GM19099 (cell line): ENCODE measurements at regions not wholly inside any gene's neighbourhood (a gene's known extent, or its start where the extent isn't known, plus 50 kb on each side); places are given as distances from the start of the nearest gene placed in this dataset.

Experiments
- POLR2A ChIP-seq: IDR thresholded peaks from 3 replicates; pipeline ENCODE4 v1.6.1; 2011; ENCODE audit warnings: low read depth; ENCODE audit not compliant: insufficient read length; ENCODE audit errors: extremely low read depth

DNA sequence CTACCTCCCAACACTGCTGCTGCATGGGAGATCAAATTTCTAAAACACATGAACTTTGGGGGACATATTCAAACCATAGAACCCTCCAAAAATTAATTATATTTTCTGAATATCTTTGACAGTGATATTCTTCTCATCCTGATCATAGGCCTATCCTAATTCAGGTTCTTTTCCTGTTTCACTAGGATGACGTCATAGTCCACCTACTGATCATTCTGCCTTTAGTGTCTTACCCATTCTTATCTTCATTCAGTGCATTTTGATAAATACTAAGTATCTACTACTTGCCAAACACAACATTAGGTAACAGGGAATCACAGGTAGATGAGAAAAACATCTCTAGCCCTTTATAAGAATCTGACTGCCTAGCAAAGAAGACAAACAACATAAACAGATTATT, 179.1 kb upstream of the PRLR start:
- TF ChIP-seq POLR2A: no peak

DNA sequence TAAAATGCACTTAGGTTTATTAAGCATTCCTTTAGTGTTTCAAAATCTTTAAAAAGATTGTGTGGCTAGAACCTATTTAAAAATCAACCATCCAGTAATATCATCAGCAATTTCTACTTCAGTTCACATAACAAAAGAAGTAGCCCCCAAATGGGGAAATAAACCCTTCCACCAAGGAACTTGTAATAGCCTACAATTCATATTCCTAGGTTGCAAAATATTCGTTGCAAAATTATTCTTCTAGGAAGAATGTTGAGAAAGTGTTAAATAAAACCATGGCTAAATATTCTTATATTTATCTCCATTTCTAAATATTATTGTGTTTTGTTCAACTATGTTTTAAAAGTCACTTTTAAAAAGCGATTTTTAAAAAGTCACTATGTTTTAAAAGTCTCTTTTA, 177.9 kb upstream of the PRLR start:
- TF ChIP-seq POLR2A: no peak

DNA sequence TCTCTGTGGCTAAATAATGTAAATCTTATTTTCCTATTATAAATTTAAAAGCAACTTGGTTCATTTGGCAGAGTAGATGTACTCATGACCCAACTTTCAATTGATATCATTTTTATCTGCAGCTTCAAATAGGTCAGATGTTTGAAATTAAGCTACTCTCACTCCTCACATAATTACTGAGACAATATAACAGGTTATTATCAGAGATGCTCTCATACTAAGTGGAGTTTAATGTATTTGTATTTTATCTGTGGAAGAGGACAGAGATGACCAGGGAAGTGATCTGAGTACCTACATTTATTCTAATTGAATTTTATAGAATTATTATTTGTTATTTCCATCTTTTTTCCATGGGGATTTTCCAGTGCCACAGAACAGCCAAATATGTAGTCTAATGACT, 177.4 kb upstream of the PRLR start:
- no peak for TF ChIP-seq POLR2A

DNA sequence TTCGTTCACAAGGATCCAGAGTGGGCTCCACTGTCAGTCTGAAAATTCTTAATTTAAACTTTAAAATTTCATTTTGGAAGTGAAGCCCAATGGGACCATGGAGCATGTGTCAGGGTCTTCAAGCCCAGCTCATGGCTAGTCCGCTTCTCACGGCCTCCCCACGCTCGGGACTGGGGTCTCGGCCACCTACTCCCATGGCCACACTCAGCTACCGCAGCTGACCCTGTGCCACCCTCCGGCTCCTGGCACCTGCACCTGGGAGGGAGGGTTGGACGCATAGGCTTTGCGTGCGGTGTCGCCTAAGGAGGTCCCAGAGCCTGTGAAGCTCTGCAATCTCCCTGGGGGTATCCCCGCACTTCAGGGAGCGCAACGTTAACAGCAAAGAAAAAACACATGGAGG, 175.7 kb upstream of the PRLR start:
- TF ChIP-seq POLR2A: no peak

DNA sequence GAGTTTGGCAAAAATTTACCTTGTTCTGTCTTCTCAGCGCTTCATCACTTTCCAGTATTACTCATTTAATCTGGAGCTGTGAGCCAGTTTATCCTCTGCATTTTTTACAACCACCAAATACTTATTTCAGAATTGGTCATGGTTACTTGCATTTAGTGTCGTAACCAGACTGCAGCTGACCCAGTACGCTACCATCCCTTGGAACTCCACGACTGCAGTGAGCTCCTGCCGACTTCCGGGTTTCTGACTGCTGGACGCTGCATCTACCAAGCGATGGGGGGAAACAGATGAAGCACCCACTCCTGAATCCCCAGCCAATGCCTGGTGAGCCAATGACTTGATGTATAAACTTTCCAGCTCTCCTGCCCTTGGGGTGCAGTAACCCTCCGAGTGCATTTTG, 174.4 kb upstream of the PRLR start:
- TF ChIP-seq POLR2A: no peak

DNA sequence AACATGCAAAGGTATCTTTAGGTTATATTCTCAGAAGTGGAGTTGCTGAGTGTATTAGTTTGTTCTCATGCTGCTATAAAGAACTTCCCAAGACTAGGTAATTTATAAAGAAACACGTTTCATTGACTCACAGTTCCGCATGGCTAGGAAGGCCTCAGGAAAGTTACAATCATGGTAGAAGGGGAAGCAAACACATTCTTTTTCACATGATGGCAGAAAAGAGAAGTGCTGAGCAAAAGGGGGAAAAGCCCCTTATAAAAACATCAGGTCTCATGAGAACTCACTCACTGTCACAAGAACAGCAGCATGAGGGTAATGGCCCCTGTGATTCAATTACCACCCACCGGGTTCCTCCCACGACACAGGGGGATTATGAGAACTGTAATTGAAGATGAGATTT, 163.6 kb upstream of the PRLR start:
- no peak for TF ChIP-seq POLR2A

DNA sequence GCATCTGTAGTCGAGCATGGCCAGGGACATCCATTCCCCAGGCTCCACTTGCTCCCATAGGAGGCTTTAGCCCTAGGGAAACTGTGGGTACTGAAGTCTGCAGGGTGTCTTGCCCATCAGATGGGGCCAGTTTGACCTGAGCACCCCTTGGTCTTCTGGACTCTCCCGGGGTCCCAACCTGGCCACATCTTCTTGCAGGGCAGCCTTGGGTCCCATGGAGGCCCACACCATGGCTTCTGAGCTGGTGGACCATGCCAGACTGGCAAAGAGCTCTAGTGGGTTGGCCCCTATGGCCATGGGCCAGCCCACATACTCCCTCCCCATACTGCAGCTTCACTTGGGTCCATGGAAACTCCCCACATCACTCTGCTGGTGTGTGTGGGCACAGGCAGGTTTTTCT, 154.4 kb upstream of the PRLR start:
- no peak for TF ChIP-seq POLR2A

DNA sequence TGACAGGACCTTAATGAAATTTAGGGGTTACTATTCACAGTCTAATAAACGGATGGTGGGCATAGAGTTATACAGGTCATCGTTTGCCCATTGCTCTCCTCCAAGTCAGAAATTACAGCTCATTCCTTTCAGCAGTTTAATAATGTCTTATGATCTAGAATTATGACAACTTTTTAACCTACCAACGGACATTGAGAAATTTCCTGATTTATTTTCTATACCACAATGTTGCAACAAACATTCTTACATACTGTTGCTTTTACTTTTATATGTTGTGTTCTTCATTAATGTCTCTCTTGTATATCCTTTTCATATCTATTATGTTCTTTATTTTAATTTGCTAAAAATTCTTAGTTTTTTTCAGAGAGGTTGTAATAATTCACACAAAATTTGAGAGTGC, 152.8 kb upstream of the PRLR start:
- no peak for TF ChIP-seq POLR2A

DNA sequence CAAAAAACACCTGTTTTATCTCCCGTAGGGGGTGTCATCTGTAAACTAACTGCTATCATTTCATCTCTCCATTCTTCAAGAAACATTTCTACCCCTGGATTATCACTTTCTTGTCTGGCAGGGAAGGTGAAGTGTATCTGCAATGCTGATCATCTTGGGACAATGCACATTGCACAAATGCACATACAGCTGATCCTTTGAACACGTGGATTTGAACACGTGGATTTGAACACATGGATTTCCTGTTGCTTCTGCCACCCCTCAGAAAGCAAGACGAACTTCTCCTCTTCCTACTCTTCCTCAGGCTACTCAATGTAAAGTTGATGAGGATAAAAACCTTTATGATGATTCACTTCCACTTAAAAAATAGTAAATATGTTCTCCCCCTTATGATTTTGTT, 147.4 kb upstream of the PRLR start:
- TF ChIP-seq POLR2A: no peak

DNA sequence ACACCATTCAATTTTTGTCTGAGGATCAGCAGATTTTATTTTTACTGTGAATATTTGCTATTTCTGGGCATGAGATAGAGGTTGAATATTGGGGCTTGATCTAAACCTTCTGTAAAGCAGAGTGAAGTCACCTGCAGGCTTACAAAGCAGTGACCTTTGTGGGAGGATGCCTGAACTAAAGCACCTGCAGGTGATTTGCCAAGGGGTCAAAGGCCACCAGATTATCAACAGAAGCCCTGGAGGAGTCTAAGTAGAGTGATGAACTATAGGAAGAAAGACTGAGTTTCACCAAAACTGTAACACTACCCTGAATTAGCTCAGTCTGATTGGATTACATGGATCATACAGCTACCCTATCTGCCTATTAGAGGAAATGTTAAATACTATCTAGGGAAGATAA, 144.3 kb upstream of the PRLR start:
- TF ChIP-seq POLR2A: no peak

DNA sequence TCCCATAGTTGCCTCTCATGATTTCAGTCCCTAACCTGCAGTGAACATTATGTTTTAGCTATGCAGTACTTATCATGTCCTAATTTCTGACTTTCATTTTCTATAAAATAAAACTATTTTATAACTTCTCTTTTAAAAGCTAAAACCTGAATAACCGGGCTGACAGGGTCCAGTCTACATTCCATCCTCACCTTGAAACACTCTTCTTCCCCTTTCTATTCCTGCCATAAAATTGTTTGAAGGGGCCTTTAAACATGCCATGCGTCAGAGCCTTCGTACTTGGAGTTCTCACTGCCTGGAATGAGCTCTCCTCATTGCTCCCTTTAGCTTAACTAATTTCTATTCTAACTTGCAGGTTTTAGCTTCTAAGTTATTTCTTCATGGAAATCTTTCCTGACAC, 143.0 kb upstream of the PRLR start:
- TF ChIP-seq POLR2A: no peak

DNA sequence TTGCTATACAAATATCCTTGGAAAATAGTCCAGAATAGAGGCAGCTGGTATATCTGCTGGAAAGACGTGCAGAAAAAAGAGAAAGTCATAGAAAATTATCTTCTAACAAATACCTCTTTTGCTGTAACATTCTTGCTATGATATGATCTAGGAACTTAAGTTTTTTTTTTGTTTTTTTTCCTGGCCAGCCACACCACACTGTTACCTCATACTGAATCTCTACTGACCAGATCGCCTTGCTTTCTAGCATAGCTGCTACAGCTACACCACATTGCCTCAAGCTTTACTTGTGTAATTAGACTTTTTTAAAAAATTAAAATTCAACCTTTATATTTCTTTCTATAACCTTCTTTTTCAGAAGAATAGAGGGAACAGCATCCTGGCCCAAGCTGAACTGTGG, 142.2 kb upstream of the PRLR start:
- TF ChIP-seq POLR2A: no peak

DNA sequence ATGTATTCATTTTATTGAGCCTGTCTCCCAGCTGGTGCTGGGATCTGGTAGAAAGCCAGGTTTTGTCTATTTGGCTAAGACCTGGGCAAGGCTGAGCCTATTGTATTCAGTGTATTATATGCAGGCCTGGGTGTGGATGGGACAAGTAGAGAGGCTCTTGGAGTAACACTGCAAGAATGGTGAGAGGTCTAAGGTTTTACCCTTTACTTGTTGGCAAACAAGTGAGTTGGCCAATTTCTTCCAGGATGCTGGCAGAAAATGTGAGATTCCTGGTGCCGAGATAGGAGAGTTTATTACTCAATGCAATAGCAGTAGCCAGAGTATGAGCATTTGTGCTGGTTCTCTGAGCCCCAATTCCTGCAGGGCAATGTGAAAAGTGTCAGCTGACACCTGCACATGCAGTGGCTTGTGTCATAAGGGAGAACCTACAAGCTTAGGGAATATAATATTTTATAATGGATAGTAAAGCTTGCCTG, 141.7 kb upstream of the PRLR start:
- no peak for TF ChIP-seq POLR2A

DNA sequence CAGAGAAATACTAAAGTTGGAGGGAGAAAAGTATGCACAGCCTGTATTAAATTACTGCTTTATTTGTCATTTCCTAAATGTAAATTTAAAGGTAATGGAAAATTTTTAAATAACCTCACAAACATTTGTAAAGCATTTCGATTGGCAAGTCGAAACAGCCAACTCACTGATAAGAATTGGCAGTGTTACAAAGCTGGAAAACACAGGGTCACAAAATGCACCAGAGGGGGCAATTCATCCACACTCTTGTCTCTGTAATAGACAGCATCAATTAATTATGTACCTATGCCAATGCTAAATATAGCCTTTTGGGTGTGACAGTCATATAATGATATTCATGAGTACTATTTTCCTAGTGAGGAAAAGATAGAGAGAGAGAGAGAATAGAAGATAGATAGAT, 140.6 kb upstream of the PRLR start:
- TF ChIP-seq POLR2A: no peak

DNA sequence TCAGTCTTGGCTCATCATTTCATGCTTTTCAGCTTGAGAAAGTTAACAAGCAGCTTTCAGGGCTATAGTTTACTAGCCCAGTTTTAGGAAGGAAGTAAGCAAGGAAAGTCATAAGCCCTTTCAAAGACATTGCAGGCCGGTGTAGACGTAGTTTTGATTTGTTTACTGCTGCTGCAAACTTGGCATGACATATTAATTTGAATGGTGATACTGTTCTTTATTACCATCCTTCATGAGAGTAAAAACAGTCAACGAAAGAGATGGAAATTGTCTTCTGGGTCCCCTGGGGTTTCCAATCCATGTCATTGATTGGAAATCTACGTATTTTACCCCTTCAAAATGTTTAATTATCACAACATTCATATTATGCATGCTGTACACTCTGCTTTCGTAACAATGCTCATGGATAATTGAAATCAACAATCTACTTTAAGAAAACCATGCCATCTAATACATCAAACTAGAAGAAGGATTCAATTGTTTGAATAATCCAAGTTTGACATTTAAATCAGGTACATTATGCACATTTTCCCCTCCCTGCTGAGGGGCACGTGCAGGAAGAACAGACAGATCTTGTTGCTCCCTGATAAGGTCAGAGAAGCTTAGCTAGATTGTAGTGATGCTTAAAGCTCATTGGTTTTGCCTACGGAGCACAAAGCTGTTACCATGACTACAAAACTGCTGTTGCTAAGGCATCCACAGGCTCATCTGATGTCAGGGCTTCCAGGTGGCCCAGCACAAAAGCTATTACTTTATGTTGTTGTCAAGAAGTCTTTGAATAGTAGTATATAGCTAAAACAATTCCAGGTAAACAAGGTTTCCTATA, 139.9 kb upstream of the PRLR start:
- TF ChIP-seq POLR2A: no peak

DNA sequence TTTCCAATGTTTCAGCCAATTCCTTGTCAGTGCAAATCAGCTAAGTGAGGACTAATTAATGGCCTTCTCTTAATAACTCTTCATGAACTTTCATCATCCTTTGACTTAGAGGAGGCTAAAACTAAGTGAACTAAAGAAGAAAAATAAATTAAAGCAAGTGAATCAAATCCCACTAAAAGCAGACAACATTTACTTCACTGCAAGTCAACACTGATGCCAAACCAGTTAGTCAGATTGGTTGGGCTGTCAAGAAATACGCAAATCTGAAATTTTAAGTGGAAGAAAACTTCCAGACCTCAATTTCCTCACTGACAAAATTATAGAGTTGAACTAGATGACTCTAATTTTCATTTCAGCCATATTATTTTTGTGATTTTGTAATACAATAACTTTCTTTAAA, 137.2 kb upstream of the PRLR start:
- TF ChIP-seq POLR2A: no peak

DNA sequence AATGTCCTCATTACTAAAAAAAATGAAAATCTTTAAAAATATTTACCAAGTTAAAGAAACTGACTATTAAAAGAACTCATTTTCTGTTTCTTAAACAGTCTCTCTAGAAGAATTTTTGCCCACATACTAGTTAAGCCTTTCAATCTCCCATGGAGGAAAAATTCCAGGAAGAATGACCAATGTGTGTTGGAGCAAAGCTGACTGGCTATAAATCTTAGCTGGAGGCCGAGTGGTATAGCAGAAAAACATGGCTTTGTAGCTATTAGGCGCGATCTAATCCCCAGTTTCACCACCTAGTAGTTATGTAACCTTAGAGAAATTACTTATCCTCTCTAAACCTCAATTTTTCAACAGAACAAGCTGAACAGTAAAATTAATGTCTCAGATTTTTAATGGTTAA, 135.5 kb upstream of the PRLR start:
- no peak for TF ChIP-seq POLR2A
